HG03175 (cell line): ENCODE measurements at regions not wholly inside any gene's neighbourhood (a gene's known extent, or its start where the extent isn't known, plus 50 kb on each side); places are given as distances from the start of the nearest gene placed in this dataset.

Experiments used
- ATAC-seq: cut with Tn5 transposase; IDR thresholded peaks from one replicate; pipeline ENCODE4 v1.9.1; 2021; ENCODE audit warnings: mild to moderate bottlenecking, moderate library complexity; ENCODE audit not compliant: unreplicated experiment

DNA sequence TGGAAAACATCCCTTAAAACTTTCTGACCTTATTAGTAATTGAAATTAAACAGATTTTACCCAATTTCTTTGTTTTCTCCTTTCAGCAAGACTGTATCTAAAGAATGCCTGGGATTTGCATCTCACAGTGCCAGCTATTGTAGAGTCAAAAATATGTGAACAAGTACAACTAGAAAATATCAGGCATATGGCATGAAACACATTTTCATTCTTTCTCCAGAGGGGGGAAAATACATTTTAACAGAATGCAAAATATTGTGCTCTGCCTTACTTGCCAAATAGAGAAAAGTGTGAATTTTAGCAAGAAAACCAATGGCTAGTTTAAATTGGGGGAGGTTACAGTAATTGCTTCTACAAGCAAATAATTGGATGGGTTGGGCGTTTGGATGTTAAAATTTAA is 366.6 kb upstream of the FIGN start:
- no peak for ATAC-seq

DNA sequence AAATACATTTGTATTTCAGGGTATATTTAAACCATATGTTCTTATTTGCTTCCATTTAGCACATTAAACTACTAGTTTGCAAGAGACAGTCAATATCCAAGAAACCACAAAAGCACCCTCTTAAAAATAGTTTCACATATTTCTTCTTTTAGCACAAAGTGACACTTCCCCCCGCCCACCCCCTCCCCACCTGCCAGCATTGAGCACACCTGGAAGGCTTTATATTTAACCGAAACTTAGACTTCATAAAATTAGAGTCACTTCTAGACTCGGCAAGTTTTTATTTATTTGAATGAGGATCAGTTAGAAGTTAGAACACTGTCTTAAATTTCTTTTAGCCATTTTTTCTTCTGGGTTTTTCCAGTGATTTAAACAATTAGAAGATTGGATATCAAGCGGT is 355.9 kb upstream of the FIGN start:
- ATAC-seq: no peak

DNA sequence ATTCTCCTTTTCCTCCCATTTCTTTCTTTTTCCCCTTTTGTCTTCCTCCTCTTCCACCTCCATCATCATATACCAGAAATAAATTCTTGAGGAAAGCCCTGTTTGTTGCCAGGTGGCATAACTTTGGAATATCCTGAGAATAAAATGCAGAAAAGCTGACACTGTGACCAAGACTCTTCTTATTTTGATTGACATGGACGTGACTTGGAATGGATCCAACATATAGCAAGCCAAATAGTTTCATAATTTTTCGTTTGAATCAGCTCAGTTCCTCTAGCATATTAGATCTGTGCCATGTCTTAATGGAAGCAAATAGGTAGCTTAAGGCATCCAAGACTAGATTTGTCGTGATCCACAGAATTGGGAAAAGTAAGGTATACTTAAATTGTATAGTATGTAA is 354.7 kb upstream of the FIGN start:
- ATAC-seq: no peak

DNA sequence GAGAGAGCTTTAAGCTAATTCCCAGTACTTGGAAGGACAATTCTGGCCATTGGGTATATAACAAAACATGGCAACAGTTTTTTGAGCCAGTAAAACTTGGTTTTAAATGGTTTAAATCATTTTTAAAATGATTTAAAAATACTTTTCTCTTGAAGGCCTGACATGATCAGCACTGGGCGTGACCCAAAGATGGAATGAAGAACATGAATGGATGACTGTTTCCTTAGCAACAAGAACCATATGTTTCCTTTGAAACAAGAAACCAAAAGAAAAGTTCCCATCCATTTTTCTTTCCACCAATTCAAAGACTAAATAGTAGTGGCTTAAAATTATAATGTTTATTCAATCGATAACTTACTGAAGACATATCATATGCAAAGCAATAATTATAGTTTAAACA is 348.3 kb upstream of the FIGN start:
- ATAC-seq: no peak

DNA sequence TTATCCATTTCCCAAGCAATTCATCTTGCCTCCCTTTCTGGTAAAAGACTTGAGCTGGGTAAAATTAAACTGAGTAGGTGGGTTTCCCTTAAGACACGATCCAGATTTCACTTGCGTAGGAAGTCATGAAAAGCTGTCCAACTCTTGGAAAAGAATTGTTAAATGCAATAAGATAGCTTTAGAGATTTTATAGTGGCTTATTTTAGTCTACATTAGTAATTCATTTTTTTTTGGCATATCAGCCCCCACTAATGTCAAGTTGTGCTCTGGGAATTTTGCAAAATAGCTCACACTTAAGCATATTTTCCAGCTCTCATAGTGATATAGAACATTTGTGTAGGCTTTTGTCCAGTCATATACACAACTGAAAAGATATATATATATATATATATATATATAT is 344.7 kb upstream of the FIGN start:
- no peak for ATAC-seq

DNA sequence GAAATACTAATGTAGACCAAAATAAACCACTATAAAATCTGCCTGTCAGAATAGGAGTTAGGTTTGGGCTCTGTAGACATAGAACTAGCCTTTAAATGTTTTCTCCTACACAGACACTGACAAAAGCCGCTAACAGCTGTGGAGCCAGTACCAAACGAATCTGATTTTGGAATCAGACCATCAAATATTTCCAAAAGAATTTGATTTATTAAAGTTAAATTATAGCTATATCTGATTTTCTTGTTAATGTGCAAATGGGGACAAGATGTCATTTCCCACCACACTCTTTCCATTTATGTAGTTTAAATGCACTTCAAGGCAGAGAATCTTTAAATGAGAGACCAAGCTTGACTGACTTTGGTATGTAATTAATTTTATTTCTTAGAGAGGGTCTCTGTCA is 343.4 kb upstream of the FIGN start:
- ATAC-seq: no peak

DNA sequence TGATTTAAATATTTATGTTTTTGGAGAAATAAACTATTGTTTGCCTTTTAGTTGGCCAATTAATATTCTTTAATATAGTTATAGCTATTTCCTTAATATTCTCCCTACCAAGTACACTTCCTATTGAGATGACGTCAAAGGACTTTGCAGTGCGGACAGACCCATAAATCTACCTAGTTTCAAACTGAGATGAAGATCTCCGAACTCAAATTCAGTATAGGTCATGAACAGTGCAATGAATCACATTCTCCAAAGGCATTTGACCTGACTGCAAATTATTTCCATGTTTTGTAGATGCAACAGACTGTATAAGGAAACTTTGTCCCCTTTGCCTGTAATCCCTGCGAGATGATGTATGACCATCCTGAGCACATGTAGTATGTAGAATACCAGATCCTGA is 342.6 kb upstream of the FIGN start:
- no peak for ATAC-seq

DNA sequence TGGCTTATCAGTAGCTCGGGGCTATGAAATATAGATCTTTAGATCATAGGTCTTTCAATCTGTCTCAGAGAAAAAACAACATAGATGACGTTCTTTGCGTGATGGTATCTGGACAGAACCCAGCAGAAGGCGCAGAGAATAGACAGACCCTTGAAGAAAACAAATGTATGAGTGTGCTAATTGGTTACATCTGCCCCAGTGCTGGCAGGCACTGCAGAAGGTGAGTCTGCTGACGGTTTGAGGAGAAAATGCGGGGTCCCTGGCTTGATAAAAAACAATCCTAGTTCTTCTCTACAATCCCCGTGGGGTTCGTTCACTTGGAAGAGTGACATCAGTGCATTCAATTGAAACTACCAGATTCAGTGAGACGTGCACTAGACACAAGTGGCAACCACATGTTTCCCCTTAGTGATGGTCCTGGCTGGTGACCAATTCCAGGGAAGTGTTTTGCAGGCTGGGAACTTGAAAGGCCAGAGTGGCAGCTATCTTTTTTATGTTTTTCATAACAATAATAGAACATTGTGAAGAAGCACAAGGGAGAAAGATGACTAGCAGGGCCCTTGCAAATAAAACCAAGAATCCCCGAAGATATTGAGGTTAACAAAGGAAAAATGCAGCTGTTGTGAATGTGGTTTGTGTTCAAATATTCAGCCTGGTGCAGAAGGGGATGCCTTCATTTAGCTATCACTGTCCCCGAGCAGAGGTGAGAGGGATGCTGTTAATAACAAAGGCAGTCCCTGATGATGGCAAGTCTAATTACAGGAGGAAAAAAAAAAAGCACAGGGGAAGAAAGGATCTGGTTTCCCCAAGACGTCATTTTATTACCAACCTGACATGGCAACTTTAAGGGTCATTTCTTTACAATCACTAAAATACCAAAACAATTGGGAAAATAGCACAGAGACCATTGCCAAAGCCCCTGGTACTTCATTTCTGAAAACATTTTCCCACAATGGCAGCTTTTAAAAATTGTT is 337.6 kb upstream of the FIGN start:
- ATAC-seq: no peak

DNA sequence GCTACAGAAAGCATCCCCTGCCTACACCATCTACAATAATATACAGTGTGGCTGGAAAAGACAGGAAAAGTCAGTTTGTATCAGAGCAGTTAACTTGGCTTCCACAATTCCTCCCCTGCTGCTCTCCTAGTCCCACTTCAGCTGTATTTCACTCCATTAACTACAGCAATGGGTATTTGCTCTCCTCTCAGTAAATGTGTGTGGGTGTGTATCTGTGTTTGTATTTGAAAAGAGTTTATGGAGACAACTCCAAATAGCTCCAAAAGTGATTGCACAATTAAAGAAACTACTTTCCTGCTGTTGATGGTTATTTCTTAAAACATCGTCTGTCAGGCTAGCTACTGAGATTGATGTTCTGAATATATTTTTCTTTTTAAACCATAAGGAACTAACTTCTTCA is 333.7 kb upstream of the FIGN start:
- no peak for ATAC-seq

DNA sequence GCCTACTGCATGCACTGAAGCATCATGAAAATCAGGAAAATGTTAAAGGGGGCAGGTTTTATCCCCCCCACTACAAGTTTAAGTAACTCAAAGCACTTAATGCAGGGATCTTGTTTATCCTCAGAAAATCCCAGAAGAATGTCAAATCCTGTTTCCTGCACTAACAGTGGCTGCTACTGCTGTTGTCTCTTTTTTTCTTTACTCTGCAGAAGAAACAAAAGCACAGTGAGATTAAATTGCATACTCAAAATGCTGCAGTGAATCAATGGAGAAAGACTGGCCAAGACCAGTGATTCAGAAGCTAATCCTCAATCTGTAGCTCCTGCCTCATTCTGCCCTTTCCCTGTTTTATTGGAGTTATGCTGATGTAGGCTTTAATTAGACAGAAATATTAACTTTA is 332.3 kb upstream of the FIGN start:
- ATAC-seq: no peak

DNA sequence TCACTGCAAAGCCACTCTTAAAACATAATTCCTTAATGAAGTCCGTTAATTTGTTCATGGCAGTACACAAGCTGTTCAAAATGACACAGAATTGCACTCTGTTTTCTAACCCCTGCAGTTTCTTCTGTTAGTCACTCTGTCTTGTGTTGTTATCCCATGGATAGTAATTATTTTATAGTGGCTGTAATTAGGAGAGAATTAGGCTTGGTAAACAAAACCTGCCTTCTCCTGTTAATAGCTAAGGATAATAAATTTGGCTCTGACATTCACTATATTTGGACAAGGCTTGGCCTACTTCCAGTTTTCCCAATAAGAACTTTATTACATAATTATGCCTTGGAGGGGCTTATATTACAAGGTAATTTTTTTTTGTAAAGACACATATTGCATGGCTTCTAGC is 330.3 kb upstream of the FIGN start:
- ATAC-seq: no peak

DNA sequence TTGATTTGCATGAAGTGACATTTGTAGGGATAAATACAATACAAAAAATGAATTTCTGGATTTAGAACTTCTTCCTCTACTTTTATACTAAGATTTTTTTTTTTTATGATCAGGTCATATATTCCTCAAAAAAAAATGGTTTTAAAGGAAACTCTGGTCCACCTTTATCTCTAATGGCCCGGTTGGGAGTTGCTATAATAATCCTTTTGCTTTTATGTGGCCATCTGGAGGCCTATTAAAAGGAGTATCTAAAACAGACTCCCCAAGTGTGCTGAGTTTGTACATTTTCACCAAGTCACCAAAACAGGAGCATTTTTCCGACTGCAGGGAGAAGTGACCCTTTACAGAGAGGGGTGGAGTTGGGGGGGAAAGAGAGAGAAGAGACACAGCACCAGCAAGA is 329.2 kb upstream of the FIGN start:
- no peak for ATAC-seq

DNA sequence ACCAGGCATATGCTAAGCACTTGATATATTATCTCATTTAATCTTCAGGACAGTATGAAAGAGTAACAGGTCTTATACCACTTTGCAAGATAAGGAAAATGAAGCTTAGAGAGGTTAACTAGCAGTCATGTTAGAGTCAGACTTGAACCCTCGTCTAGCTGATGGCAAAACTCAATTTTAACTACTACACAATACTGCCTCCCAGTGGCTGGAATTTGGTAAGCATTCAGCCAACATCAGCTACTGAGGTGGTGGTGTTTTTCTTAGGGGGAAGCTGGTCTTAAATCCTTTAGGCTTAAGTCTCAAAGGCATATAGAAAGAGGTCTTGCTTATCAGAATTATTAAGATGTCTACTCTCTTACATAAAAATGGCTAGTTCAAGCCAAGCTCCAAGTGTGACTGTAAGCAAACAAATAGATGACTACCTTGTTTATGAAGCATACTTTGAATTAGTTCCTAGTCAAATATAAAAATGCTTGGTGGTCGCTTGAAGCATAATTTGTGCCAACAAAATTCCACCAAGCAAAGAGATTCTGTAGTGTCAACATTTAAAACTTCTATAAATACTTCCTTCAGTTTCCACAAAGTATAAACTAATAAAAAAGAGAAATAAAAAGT is 325.4 kb upstream of the FIGN start:
- peak; percentile 82 for ATAC-seq

DNA sequence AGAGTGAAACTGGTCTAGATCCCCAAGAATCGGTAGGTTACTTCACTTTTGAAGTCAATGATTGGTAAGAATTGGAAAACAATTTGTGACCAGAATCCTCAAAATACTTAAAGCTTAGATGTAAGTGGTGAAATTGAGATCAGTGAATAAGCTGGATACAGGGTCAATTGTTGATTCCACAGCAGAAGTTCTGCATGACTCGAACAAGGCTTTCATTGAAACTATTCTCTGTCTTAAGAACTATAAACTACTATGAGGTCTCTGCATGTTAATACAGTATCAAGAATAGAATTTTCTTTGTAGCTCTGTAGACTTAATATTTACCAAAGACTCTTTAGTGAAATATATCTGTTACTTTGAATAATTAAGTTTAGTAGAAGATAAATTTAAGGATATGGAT is 324.2 kb upstream of the FIGN start:
- ATAC-seq: no peak

DNA sequence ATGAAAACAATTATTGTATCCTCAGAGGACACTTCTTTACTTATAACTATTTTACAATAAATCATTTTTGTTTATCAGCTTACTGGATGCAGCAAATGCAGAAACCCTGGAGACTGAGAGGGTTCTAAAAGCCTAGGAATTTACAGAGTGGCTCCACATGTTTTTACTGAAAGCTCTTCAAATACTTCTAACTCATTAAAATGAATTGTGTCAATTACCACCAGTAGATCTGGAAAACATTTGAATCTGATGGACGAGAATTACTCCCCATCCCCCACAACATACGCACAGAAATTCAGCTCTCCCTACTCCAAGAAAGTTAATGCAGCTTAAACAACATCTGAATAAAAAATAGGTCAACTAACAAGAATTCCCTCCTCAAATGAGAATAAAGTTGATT is 319.8 kb upstream of the FIGN start:
- no peak for ATAC-seq

DNA sequence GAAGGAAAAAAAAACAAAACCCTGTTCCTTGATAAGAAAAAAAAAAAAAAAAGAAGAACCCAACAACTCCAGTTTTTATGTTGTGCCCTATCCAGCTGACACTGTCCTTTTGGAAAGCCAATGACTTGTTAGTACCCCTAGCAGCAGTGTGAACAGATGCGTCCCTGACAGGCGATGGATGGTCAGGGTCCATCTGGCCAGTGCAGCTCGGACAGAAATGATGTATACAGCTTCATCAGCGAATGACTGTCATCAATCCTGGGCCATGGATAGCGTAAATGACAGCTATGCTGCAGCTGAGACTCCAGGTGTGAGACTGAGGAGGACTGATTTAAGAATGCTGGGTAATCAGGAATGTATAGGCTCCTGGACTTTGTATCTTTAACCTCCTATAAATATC is 318.8 kb upstream of the FIGN start:
- ATAC-seq: peak; percentile 33

DNA sequence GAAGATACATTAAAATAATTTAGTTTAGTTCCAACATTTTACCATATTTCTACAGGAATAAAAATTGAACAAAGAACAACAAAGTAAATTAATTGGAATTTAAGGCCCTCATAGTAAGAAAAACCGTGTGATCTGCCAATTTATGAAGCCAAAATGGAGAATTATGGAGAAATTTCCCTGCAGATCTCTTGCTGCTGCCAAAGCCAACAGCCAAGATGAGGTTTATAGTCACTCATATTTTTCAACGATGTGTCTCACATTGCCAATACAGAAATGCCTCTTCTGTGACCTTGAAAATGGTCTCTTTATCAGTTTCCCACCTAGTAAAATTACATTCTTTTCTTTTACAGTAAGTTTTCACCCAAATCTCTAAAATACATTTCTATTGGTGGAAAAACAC is 317.2 kb upstream of the FIGN start:
- ATAC-seq: no peak

DNA sequence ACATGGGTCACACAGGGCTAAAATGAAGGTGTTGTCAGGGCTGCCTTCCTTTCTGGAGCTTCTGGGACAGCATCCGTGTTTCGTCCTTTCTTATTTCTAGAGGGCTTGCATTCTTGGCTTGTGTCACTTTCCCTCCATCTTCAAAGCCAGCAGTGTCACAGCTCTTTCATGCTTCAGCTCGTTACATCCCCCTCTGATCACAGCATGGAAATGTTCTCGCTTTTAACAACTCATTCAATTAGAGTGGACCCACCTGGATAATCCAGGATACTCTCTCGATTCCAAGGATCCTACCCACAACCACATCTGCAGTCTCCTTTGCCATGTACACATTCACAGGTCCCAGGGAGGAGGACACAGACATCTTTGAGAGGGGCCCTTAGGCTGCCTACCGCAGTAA is 316.2 kb upstream of the FIGN start:
- ATAC-seq: no peak

DNA sequence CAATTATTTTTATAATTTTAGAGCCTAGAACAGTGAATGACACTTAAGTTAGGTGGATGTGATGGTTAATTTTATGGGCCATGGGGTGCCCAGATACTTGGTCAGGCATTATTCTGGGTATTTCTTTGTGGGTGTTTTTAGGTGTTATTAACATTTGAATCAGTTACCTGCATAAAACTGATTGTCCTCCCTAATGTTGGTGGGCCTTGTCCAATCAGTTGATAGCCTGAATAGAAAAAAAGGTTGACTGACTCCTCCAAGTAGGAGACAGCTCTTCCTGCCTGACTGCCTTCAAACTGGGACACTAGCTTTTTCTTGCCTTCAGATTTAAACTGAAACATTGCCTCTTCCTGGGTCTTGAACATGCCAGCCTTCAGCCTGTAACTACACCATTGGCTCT is 312.9 kb upstream of the FIGN start:
- no peak for ATAC-seq

DNA sequence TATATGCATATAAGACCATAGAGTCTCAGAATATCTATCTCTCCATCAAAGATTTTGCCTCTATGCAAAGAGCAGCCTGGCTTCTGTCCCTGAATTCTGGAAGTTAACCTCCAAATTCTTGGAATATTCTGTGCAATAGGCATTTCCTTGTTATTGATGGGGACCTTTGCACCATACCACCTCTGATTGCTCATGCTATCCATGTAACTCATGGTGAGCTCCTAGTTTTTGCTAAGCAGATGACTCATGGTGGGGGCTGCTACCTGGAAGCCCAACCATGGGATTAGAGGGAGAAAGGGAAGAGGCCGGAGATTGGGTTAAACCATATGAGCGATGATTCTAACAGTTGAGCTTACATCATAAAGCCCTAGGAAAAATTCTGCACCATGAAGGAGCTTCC is 310.2 kb upstream of the FIGN start:
- no peak for ATAC-seq

DNA sequence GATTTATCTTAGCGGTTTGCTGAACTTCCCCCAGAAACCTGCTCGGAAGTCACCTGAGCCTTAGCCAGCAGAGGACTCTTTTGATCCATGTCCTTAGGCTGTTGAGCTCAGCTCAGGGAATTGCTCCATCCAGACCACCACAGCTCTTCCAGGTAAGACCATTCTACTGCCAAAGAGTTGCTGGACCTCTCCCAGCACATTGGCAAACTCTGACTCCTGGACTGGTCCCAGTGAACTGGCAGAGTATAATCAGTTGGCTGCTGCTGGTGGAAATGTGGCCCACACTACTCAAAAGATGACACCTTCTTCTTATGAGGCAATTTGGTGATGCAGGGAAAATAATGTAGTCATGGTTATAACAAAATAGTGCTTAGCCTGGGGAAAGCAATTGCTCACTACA is 308.8 kb upstream of the FIGN start:
- no peak for ATAC-seq

DNA sequence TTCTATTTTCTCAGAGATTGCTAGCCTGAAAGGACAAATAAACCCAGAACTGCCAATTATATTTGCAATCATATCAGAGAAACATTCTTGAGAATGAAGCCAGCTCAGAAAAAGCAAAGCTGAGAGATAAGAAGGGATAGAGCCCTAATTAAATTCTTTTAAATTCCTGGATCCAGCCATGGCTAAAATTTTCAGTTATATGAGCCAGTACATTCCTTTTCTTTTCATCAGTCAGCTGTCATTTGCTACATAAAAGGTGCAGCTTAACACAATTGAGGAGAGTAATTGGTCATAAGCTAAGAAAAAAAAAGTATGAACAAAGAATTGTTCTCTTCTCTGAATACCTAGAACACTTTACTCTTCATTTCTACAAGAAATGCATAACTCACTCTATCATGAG is 303.5 kb upstream of the FIGN start:
- no peak for ATAC-seq

DNA sequence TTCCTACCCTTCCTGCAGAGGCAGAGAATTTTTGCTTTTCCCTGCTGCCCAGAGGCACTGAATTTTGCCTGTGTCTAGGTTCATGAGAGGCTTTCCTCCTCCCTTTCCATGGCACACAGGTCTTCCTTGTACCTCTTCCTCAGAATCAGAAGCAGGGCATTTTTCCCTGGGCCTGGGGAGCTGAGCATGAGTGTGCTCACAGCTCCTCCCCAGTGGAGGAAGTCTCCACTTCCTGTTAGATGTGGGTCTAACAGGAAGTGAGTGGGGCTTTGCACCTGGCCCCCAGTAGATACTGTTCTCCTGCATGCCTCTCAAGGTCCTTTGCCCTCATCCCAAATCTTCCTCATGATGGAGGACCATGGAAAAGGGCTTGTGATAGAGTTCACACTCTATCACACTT is 297.2 kb upstream of the FIGN start:
- ATAC-seq: peak; percentile 63
